Kasumi-1 (cell line): ENCODE measurements at regions not wholly inside any gene's neighbourhood (a gene's known extent, or its start where the extent isn't known, plus 50 kb on each side); places are given as distances from the start of the nearest gene placed in this dataset.
A peak's percentile ranks its signal among the peaks of the same experiment; 100 is the strongest.
"Not testable (repeated sequence)": the region's sequence is repeated elsewhere in the genome, so short reads cannot be mapped to it uniquely, and the experiment has no call there.

ENCODE experiments used
- DNase-seq, 2 experiments: peaks; one replicate each; lab custom pipeline; 2025; lab: John Stamatoyannopoulos, UW

DNA sequence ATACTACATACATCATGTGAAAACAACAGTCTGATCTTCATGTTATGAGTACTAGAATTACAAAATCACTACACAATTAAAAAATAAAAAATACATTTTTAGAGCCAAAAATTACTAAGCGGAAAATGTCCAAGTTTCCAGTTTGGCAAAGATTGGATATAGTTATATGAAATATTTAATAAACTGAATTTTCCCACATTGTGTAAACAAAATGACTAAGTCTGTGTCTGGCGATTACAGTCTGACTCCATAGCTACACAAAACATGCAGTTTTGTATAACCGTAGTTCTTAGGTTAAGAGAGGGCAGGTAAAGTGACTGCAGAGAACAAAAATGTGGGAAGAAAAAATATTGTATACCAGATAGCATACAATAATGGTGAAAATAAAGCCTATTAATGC is 59.2 kb upstream of the TMEM47 start:
- no peak for DNase-seq

GRCh38 chrX:34734383-34734782 is 77.3 kb upstream of the TMEM47 start:
- no peak for DNase-seq

DNA sequence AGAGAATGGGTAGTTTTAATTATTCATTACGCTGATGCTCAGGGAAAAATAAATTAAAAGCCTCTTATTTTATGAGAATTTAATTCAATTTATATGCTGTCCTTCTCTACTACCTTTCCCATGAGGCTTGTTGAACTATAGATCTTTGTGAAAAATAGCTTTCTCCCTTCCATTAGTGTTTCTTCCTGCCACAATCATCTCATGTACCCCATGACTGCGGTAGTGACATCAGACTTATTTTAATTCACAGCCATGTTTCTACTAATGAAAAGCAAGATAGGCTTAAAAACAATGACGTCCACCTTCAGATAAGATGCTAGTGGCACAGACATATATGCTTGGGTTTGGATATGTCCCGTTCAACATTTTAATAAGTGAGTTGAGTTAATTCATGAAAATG is 87.4 kb upstream of the TMEM47 start:
- DNase-seq: no peak

DNA sequence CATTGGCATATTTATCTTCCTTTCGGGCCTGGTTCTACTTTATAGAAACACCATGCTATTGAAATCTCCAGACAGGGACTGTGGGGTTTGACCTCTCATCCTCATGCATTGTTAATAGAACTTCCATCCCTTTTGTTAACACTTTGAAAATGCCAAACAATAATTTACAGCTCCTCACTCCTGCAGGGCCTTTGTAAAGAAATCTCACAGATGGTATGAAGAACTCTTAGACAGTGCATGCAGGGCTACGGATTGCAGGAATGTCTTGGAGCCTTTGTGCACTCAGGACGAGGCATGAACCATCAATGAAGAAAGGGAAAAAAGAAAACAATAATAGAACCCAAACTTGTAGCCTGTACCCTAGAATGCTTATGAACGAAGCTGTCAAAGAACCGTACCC is 92.8 kb upstream of the TMEM47 start:
- DNase-seq: no peak

- DNase-seq: no peak
These were observed 107.8 kb upstream of the TMEM47 start for GRCh38 chrX:34764852-34765361.

DNA sequence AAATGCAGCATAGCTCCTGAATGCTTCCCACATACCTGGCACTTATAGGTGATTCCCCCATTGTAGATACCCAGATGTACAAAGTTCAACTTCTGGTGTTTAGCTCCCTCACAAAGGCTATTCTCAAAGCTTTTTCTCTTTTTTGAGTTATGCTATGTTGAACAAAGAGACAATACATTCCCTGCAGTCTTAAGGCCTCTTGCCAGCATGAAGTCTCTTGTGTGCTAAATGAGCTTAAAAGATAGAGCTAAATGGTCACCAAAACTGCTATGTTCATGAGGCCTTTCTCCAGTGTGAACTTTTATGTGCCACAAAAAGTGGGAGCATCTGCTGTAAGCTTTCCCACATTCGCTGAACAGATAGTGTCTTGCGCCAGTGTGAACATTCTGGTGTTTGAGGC is 111.2 kb upstream of the TMEM47 start:
- no peak for DNase-seq

- DNase-seq: no peak
These were observed 113.4 kb upstream of the TMEM47 start for GRCh38 chrX:34770511-34770910.

DNA sequence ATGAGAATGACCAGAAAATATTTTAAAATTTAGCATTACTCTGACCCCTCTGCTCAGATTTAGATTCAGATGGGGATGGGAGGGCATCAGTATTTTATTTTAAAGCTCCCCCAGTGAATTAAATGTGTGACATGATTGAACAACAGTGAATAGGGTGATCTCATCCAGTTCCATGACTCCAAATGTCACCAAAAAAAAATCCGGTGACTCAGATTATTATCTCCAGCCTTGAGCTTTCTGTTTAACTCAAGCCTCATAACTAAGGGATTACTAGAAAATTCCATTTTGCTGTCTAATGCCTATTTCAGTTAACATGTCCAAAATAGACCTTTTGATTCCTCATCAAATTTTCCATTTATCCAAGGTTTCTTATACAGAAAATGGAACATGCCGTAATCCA is 121.8 kb upstream of the TMEM47 start:
- no peak for DNase-seq

- DNase-seq: no peak
These were observed 132.9 kb upstream of the TMEM47 start for GRCh38 chrX:34790026-34790425.

DNA sequence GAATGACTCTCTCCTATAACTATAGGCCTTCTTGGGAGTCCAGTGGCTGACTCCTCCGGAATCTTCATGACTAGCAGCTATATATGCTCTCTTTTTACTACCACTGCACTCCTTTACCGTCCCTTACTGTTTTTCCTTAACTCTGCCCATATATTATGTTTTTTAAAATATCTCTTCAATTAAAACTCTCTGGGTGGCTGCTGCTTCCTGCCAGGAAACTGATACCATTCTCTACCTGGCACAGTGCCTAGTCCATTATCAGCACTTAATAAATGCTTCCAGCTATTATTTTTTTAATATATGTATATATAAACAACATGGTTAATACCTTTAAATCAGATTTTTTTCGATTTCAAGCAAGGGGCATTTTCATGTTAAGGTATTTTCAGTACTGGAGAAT is 136.6 kb upstream of the FAM47B start:
- DNase-seq: no peak

GRCh38 chrX:34809096-34809495 is 133.5 kb upstream of the FAM47B start:
- DNase-seq: no peak

GRCh38 chrX:34810364-34810763 is 132.2 kb upstream of the FAM47B start:
- peak; percentile 15 for DNase-seq

DNA sequence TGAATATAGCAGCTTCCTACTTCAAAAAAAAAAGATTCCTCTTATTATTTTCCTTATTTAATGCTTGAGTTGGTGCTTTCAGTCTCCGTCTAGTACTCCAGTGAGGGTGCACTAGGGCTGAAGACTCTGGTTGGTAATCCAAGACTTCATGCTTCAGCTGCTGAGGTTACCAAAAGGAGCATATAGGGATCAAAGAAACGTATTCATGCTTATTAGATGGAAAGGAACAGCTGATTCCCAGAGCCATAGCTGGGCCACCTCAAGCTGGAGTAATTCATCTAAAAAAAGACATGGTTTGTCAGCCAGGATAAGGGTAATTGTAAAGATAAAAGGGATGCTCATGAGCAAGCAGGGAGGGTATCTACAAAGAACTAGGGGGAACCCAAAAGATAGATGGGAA is 131.7 kb upstream of the FAM47B start:
- DNase-seq: no peak

DNA sequence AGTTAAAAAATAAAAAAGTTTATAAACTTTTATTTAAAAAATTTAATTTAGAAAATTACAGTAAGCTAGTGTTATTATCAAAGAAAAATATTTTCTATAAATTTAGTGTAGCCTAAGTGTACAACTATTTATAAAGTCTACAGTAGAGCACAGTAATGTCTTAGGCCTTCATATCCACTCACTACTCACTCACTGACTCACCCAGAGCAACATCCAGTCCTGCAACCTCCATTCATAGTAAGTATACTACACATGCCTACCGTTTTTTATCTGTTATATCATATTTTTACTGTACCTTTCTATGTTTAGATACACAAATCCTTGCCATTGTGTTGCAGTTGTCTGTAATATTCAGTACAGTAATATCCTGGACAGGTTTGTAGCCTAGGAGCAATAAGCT is 129.0 kb upstream of the FAM47B start:
- DNase-seq: no peak

DNA sequence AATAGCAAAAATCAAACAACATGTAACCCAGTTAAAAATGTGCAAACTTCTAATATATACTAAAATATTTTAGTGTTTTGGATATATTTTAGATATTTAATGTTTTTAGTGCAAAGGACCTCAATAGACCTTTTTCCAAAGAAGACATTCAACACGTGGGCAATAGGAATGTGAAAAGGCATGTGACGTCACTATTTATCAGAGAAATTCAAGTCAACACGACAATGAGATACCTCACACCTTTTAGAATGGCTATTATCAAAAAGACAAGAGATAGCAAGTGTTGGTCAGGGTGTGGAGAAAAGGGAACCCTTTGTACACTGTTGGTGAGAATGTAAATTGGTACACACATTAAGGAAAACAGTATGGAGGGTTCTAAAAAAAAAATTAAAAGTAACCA is 115.6 kb upstream of the FAM47B start:
- no peak for DNase-seq

- no peak for DNase-seq
These were observed 103.1 kb upstream of the FAM47B start for GRCh38 chrX:34839451-34839850.

GRCh38 chrX:34841205-34841604 is 101.4 kb upstream of the FAM47B start:
- DNase-seq: not testable (repeated sequence)

- DNase-seq: no peak
These were observed 94.3 kb upstream of the FAM47B start for GRCh38 chrX:34848281-34848680.

DNA sequence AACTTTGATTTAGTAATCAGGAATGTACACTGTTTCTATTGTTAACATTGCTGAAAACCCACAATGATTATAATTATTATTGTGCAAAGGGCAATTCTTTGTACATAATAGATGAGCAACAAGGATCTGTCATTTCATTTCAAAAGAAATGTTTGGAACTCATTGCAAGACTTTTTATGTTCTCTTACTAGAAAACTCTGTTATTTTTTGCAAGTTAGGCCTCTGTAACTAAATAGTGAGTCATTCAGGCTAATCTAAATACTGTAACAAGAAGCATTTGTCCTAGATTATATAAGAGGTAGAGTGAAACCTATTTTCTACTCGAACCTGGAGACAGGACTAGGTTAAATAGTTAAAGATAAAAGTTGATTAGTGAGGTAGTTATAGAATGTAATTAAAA is 93.2 kb upstream of the FAM47B start:
- no peak for DNase-seq

DNA sequence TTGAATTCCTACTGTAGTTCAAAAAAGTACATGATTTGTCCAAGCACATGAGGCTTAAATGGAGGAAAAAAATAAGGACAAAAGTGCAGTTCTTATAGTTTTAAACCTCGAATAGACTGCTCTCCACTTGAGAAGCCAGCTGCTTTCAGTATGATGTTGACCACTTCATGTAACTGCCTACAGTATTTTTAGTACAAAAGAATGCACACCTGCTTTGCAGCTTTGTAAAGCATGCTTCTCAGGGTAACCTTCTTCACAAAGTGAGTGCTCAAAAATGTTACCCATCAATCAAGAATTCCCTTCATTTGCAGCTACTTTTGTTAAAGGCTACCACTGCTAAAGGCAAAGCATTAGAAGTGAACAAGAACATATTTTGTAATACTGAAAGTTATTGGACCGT is 83.4 kb upstream of the FAM47B start:
- no peak for DNase-seq

GRCh38 chrX:34863906-34864305 is 78.7 kb upstream of the FAM47B start:
- no peak for DNase-seq

DNA sequence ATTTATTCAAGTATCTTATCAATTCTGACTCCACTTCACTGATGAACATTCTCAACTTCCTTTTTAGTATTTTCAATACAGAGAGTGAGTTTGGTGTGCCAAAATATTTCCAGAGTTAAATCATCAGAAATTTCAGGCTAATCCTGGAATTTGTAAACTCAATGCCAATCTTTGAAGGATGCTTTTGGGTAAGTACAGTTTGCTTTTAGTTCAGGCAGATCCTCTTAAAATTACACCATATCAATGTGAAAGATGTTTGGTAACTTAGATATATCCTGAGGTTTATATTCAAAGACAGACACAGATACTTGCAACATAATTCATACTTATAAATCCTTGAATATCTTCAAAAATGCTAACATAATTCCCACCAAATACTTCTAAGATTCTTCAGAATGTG is 76.0 kb upstream of the FAM47B start:
- no peak for DNase-seq

DNA sequence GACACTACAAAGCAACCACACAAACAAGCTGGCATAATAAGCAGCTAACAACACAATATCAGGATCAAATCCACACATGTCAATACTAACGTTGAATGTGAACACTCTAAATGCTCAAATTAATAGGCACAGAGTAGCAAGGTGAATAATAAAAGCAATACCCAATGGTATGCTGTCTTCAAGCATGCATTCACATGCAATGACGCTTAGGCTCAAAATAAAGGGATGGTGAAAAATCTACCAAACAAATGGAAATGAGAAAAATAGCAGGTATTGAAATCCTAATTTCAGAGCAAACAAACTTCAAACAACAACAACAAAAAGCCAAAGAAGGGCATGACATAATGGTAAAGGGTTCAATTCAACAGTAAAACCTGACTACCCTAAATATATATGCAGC is 74.0 kb upstream of the FAM47B start:
- DNase-seq: no peak

DNA sequence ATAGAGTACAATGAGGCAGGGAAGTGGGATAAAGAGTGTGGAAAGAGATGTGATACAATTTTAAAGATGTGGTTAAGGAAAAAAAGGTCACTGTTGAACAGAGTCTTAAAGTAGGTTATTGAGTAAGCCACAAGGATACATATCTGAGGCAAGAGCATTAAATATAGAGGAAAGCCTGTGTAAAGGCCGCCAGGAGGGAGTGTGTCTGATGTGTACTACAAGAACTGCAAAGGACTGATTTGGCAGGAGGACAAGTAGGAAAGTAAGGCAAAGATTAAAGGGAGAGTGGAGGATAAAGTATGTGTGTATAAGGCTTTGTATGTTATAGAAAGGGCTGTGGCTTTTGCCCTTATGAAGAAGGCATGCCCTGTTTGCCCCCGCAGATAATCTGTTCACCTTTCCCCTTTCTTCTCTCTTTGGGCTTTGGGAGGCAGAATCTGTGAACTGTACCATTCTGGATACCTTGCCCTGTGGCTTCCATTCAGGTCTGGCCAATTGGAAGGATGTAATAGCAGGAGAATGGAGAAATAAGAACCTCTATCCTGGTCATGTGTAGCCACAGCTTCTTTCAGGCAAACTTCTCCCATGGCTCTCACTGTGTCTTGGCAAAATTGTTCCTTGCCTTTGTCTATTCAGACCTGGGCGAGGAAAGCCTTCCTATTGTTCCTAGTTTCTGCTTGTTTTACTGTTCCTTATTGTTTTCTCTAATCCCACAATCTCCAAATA is 68.9 kb upstream of the FAM47B start:
- no peak for DNase-seq
